ENCODE measurements at regions not wholly inside any gene's neighbourhood (a gene's known extent, or its start where the extent isn't known, plus 50 kb on each side); places are given as distances from the start of the nearest gene placed in this dataset.

GRCh38 chr2:111243295-111243694 lies 122.6 kb downstream of the BCL2L11 start:
- Histone ChIP-seq H3K4me3 (replicated peaks in 1 of 3) (no peak overlapping the region), H3K4me1 (no peaks in the 10 kb centered on the region)
- no peak for DNase-seq

GRCh38 chr2:111244864-111245263 lies 124.2 kb downstream of the BCL2L11 start:
- no peaks in the 10 kb centered on the region for H3K4me1 ChIP-seq
- TF ChIP-seq CTCF (IDR thresholded peaks at IDR 0.05) (no peak), POLR2A (IDR thresholded peaks at IDR 0.05) (no peak)
- intact Hi-C loops (cut with DNase I) = no loop called here
- H3K36me3 ChIP-seq = no peaks in the 10 kb centered on the region
- no peak overlapping the region for H3K4me3 ChIP-seq (replicated peaks in 1 of 3)
- no peak for DNase-seq
- H3K9me3 ChIP-seq = no peaks in the 10 kb centered on the region
- no peak overlapping the region for H3K27ac ChIP-seq
- 91 to 96% methylated on average over 3 of the region's 3 CpGs for WGBS, 2 donors
- no peaks in the 10 kb centered on the region for H3K27me3 ChIP-seq

More at GRCh38 chr2:111243295-111243694, 122.6 kb downstream of the BCL2L11 start:
- H3K36me3 ChIP-seq = no peaks in the 10 kb centered on the region
- H3K27ac ChIP-seq = no peak overlapping the region
- intact Hi-C loops (cut with DNase I) = no loop called here
- TF ChIP-seq CTCF (IDR thresholded peaks at IDR 0.05) = no peak
- TF ChIP-seq POLR2A (IDR thresholded peaks at IDR 0.05) = no peak
- no peaks in the 10 kb centered on the region for H3K27me3 ChIP-seq
- H3K9me3 ChIP-seq = no peaks in the 10 kb centered on the region

- H3K9me3 ChIP-seq = no peaks in the 10 kb centered on the region
- intact Hi-C loops (cut with DNase I) = no loop called here
- no peaks in the 10 kb centered on the region for H3K4me1 ChIP-seq
- no peaks in the 10 kb centered on the region for H3K36me3 ChIP-seq
- H3K4me3 ChIP-seq (replicated peaks in 1 of 3) = no peak overlapping the region
- 82 to 95% methylated on average over 4 of the region's 4 CpGs for WGBS, 2 donors
- no peaks in the 10 kb centered on the region for H3K27me3 ChIP-seq
- no peak for TF ChIP-seq POLR2A (IDR thresholded peaks at IDR 0.05)
- TF ChIP-seq CTCF (IDR thresholded peaks at IDR 0.05) = no peak
- DNase-seq = no peak
- H3K27ac ChIP-seq = no peak overlapping the region
Observed at GRCh38 chr2:111246620-111247061, 125.9 kb downstream of the BCL2L11 start.

- 95 to 100% methylated on average over 2 of the region's 2 CpGs for WGBS, 2 donors
- H3K36me3 ChIP-seq = no peaks in the 10 kb centered on the region
- no peak overlapping the region for H3K4me3 ChIP-seq (replicated peaks in 1 of 3)
- no peak for DNase-seq
- no peak for TF ChIP-seq POLR2A (IDR thresholded peaks at IDR 0.05)
- TF ChIP-seq CTCF (IDR thresholded peaks at IDR 0.05) = no peak
- intact Hi-C loops (cut with DNase I) = no loop called here
- H3K27me3 ChIP-seq = no peaks in the 10 kb centered on the region
- H3K27ac ChIP-seq = no peak overlapping the region
- no peaks in the 10 kb centered on the region for H3K9me3 ChIP-seq
- H3K4me1 ChIP-seq = no peaks in the 10 kb centered on the region
Observed at GRCh38 chr2:111247491-111247890, 126.8 kb downstream of the BCL2L11 start.

GRCh38 chr2:111249806-111250205 lies 129.1 kb downstream of the BCL2L11 start:
- H3K9me3 ChIP-seq = no peaks in the 10 kb centered on the region
- TF ChIP-seq CTCF (IDR thresholded peaks at IDR 0.05) (no peak), POLR2A (IDR thresholded peaks at IDR 0.05) (no peak)
- H3K36me3 ChIP-seq = no peaks in the 10 kb centered on the region
- DNase-seq = no peak
- no peaks in the 10 kb centered on the region for H3K4me1 ChIP-seq
- intact Hi-C loops (cut with DNase I) = no loop called here
- H3K27ac ChIP-seq = no peak overlapping the region
- H3K4me3 ChIP-seq (replicated peaks in 1 of 3) = no peak overlapping the region
- H3K27me3 ChIP-seq = no peaks in the 10 kb centered on the region

All from thyroid gland (tissue), 4 donors.